PC-9 (cell line): ENCODE measurements at regions not wholly inside any gene's neighbourhood (a gene's known extent, or its start where the extent isn't known, plus 50 kb on each side); places are given as distances from the start of the nearest gene placed in this dataset.

Experiments
- BruUV-seq: library from RNA; stranded (reverse); fragments of 400-500 nt; replicated peaks from 2 replicates; lab custom pipeline; 2021; lab: Mats Ljungman, UMichigan
- CTCF ChIA-PET: fragments of 300-600 bp; sonication (Branson Sonifier 250); formaldehyde crosslinking; loops from one replicate; lab custom pipeline; 2022; ENCODE audit warnings: antibody characterized with exemption; lab: Charles Lee
- POLR2A ChIA-PET: fragments of 300-600 bp; sonication (Branson Sonifier 250); formaldehyde crosslinking; loops from one replicate; lab custom pipeline; 2022; ENCODE audit warnings: antibody characterized with exemption; ENCODE audit not compliant: unreplicated experiment; lab: Charles Lee
- DNase-seq, 2 experiments: peaks; one replicate each; pipeline versions ENCODE4 v3.0.0 to v3.0.0-alpha.2; 2015 to 2022; ENCODE audit warnings: mixed read lengths in 1 of 2
- H2AFZ ChIP-seq: fragments of 200-600 bp; sonication (generic); 2 replicates; pipeline ENCODE4 v1.8.1; 2017; ENCODE audit warnings: antibody characterized with exemption
- H3F3A ChIP-seq: fragments of 200-600 bp; sonication (generic); 2 replicates; pipeline ENCODE4 v1.8.1; 2017; ENCODE audit warnings: antibody characterized with exemption, mild to moderate bottlenecking, low read depth; ENCODE audit not compliant: insufficient read depth
- H3K27ac ChIP-seq: fragments of 200-600 bp; sonication (generic); 2 replicates; pipeline ENCODE4 v1.6.1; 2016; ENCODE audit warnings: mixed run types
- H3K27me3 ChIP-seq: fragments of 200-600 bp; sonication (generic); 2 replicates; pipeline ENCODE4 v1.6.1; 2016; ENCODE audit warnings: low read depth, mixed run types; ENCODE audit not compliant: insufficient read depth
- H3K36me3 ChIP-seq: fragments of 200-600 bp; sonication (generic); 2 replicates; pipeline ENCODE4 v1.6.1; 2016; ENCODE audit warnings: low read depth, mixed run types
- H3K4me1 ChIP-seq: fragments of 200-600 bp; sonication (generic); replicated peaks from 2 replicates; pipeline ENCODE4 v1.6.1; 2016; ENCODE audit warnings: mixed run types; ENCODE audit not compliant: insufficient read depth
- H3K4me2 ChIP-seq: fragments of 200-600 bp; sonication (generic); 2 replicates; pipeline ENCODE4 v1.6.1; 2017; ENCODE audit warnings: mixed run types
- H3K4me3 ChIP-seq: fragments of 200-600 bp; sonication (generic); 2 replicates; pipeline ENCODE4 v1.6.1; 2016; ENCODE audit warnings: mixed run types
- H3K79me2 ChIP-seq: fragments of 200-600 bp; sonication (generic); 2 replicates; pipeline ENCODE4 v1.6.1; 2017; ENCODE audit warnings: low read depth, mixed run types
- H3K9me2 ChIP-seq: fragments of 200-600 bp; sonication (generic); 2 replicates; pipeline ENCODE4 v1.8.1; 2017; ENCODE audit warnings: mild to moderate bottlenecking; ENCODE audit not compliant: insufficient read depth
- H3K9me3 ChIP-seq: fragments of 200-600 bp; sonication (generic); 2 replicates; pipeline ENCODE4 v1.8.1; 2016; ENCODE audit warnings: low read depth; ENCODE audit not compliant: insufficient read depth
- H4K20me1 ChIP-seq: fragments of 200-600 bp; sonication (generic); 2 replicates; pipeline ENCODE4 v1.8.1; 2017; ENCODE audit not compliant: insufficient read depth
- EZH2 ChIP-seq: fragments of 200-600 bp; sonication (generic); IDR thresholded peaks from 2 replicates; pipeline ENCODE4 v1.8.0; 2017; ENCODE audit warnings: antibody characterized with exemption, low read depth
- intact Hi-C: fragments of 100-400 bp; cut with micrococcal nuclease; formaldehyde crosslinking; loops from one replicate; pipeline ENCODE4 v1.10.0; 2022; ENCODE audit not compliant: unreplicated experiment
- TF ChIP-seq, protein P1 (sequence below): fragments of 200-600 bp; sonication (generic); conservative IDR thresholded peaks from 2 replicates; pipeline ENCODE4 v1.6.1; 2017; ENCODE audit warnings: mixed run types, antibody characterized with exemption, mild to moderate bottlenecking, moderate library complexity

DNA sequence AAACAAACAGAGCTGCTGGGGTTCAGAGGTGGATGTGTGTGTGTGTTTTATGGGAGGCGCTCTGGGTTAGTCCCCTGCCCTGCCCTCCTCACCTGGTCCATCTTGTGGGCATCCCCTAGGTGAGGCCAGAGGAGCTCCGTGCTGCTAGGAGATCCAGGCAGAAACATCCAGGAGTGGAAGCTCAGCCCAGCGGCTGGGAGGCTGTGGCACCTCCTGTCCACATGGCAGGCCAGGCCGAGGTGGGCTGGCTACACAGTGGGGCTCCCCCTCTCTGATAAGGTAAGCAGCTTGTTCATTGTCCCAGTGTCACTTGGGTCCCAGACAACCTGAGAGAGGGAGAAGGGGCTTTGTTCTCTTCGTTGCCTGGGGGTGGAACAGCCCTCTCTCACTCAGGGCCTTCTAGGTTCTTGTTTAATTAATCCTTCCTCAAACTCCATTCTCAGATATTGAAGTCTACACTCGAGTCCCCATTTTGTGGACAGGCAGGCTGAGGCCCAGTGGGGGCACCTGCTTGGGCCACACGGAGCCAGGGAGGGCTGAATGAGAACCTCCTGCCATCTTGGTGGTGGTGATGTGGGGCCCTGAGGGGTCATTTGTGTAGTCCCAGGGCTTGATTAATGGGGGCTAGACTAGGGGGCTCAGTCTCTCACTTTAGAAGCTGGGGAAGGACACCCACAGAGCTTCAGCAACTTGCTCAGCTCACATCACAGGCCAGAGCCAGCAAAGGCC is 216.8 kb upstream of the GPR26 start:
- Histone ChIP-seq H3K27ac (no peak overlapping the region), H3K4me2 (no peak overlapping the region), H3K9me3 (no peaks in the 10 kb centered on the region), H4K20me1 (no peaks in the 10 kb centered on the region), H3K9me2 (no peaks in the 10 kb centered on the region), H3K4me3 (no peak overlapping the region), H2AFZ (no peak overlapping the region), H3K4me1 (no peaks in the 10 kb centered on the region), H3F3A (no peaks in the 10 kb centered on the region), H3K27me3 (peaks cover 62% of the 10 kb centered on the region), H3K36me3 (no peaks in the 10 kb centered on the region), H3K79me2 (no peaks in the 10 kb centered on the region)
- intact Hi-C loops = no loop called here
- no peak for DNase-seq
- POLR2A ChIA-PET = no interaction called here
- CTCF ChIA-PET = no interaction called here
- TF ChIP-seq, protein P1, sequence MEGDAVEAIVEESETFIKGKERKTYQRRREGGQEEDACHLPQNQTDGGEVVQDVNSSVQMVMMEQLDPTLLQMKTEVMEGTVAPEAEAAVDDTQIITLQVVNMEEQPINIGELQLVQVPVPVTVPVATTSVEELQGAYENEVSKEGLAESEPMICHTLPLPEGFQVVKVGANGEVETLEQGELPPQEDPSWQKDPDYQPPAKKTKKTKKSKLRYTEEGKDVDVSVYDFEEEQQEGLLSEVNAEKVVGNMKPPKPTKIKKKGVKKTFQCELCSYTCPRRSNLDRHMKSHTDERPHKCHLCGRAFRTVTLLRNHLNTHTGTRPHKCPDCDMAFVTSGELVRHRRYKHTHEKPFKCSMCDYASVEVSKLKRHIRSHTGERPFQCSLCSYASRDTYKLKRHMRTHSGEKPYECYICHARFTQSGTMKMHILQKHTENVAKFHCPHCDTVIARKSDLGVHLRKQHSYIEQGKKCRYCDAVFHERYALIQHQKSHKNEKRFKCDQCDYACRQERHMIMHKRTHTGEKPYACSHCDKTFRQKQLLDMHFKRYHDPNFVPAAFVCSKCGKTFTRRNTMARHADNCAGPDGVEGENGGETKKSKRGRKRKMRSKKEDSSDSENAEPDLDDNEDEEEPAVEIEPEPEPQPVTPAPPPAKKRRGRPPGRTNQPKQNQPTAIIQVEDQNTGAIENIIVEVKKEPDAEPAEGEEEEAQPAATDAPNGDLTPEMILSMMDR = no peak
- no peak for TF ChIP-seq EZH2
- BruUV-seq = no TSS peak

DNA sequence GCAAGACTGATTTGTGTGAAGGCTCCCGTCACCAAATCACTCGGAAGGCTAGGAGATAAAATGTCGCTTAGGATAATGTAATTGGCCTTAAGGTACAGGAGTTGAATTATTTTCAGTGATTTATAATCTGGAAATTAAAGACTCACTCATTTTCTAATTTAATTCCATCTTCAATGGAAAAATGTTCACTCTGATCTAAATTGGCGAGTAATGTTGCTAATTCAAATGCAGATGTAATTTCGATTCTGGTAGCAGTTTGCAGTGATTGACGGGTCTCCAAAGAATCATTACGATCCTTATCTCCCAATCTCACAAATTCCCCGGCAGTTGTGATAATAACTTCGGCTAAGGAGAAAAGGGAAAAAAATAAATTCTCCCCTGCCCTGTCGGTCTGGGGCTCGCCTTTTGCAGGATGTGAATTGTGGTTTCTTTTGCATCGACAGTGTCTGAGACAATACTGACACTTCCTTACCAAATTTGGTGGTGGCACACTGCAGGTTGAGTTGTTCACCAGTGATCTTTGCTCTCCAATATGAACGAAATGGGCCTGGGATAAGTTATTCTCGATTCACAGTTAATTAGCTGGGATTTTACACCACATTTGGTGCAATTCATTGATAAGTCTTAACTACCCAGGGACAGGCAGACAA is 215.1 kb upstream of the GPR26 start:
- TF ChIP-seq, protein P1 = no peak
- no peak for TF ChIP-seq EZH2
- intact Hi-C loops = no loop called here
- H3F3A ChIP-seq = no peaks in the 10 kb centered on the region
- peaks cover 56% of the 10 kb centered on the region for H3K27me3 ChIP-seq
- DNase-seq = no peak
- no peak overlapping the region for H2AFZ ChIP-seq
- no TSS peak for BruUV-seq
- H3K4me1 ChIP-seq = no peaks in the 10 kb centered on the region
- H3K4me3 ChIP-seq = no peak overlapping the region
- no peaks in the 10 kb centered on the region for H3K9me3 ChIP-seq
- H3K4me2 ChIP-seq = no peak overlapping the region
- no peaks in the 10 kb centered on the region for H4K20me1 ChIP-seq
- H3K36me3 ChIP-seq = no peaks in the 10 kb centered on the region
- no peak overlapping the region for H3K27ac ChIP-seq
- H3K79me2 ChIP-seq = no peaks in the 10 kb centered on the region
- H3K9me2 ChIP-seq = no peaks in the 10 kb centered on the region
- CTCF ChIA-PET = no interaction called here
- POLR2A ChIA-PET = no interaction called here

DNA sequence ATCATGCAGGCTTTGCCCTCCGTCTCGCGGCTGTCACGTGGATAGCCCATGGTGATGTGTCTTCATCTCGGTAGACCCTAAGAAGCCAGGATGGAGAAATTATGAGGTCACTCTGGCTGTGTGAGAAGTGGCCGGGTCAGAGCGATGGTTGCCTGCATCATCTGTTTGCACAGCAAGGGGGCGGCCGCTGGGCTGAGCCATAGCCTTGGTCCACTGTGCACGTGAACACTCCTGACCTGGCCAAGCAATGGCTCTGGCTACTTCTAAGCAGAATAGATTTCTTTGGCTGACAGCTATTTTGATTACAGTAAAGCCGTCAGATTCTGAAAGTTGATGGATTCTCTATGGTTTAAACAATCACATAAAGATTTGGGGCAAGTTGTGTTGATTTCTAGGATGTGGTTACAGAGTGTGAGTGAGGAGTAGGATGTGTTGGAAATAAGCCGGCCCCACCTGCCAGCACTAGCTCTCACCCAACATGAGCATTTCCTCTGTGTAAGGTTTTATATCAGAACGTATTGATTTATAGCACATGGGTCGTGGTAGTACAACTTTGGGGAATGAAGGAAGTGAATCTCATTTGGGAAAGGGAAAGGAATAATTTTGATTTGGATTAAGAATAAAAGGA is 214.4 kb upstream of the GPR26 start:
- Histone ChIP-seq H3K4me3 (no peak overlapping the region), H4K20me1 (no peaks in the 10 kb centered on the region), H3K9me3 (no peaks in the 10 kb centered on the region), H3F3A (no peaks in the 10 kb centered on the region), H3K4me2 (no peak overlapping the region), H3K9me2 (no peaks in the 10 kb centered on the region), H3K27ac (no peak overlapping the region), H3K79me2 (no peaks in the 10 kb centered on the region), H3K27me3 (peaks cover 52% of the 10 kb centered on the region), H3K4me1 (no peaks in the 10 kb centered on the region), H3K36me3 (no peaks in the 10 kb centered on the region), H2AFZ (no peak overlapping the region)
- intact Hi-C loops = no loop called here
- ChIA-PET POLR2A (no interaction called here), CTCF (no interaction called here)
- no TSS peak for BruUV-seq
- no peak for DNase-seq
- no peak for TF ChIP-seq EZH2
- TF ChIP-seq, protein P1 = no peak
